ENCODE measurements at regions not wholly inside any gene's neighbourhood (a gene's known extent, or its start where the extent isn't known, plus 50 kb on each side); places are given as distances from the start of the nearest gene placed in this dataset.

- no peak for TF ChIP-seq CTCF (IDR thresholded peaks at IDR 0.05)
- no peak for TF ChIP-seq POLR2AphosphoS5 (IDR thresholded peaks at IDR 0.05; ENCODE audit: insufficient read depth in 1 of 2, low read depth in 1 of 2)
- TF ChIP-seq POLR2A (IDR thresholded peaks at IDR 0.05), result no peak
Measured at GRCh38 chr5:88955403-88955802, 72.4 kb upstream of the MEF2C start.
